ENCODE measurements at regions not wholly inside any gene's neighbourhood (a gene's known extent, or its start where the extent isn't known, plus 50 kb on each side); places are given as distances from the start of the nearest gene placed in this dataset.

- Histone ChIP-seq H3K9ac (ENCODE audit: low read length) (no peak overlapping the region), H3K4me3 (ENCODE audit: control extremely low read depth in 1 of 5, extremely low read depth in 1 of 5, insufficient read depth in 1 of 5, low read depth in 2 of 5, low read length in 4 of 5) (no peak overlapping the region), H3K4me1 (ENCODE audit: control insufficient read depth in 2 of 2, insufficient read depth in 2 of 2, low read length in 2 of 2) (no peaks in the 10 kb centered on the region), H3K27ac (ENCODE audit: low read length in 2 of 2) (no peak overlapping the region), H3K27me3 (replicated peaks in 1 of 4; ENCODE audit: control extremely low read depth in 1 of 4, control insufficient read depth in 3 of 4, insufficient read depth in 4 of 4, low read length in 3 of 4) (no peaks in the 10 kb centered on the region), H3K79me2 (ENCODE audit: control insufficient read depth, insufficient read depth, low read length) (no peaks in the 10 kb centered on the region), H2AFZ (ENCODE audit: insufficient read depth, low read depth, low read length, poor library complexity, severe bottlenecking) (no peak overlapping the region), H3K36me3 (replicated peaks in 1 of 2; ENCODE audit: control extremely low read depth in 1 of 2, control insufficient read depth in 1 of 2, extremely low read depth in 1 of 2, insufficient read depth in 2 of 2, low read length in 1 of 2) (no peaks in the 10 kb centered on the region), H3K4me2 (replicated peaks; ENCODE audit: low read depth, low read length, poor library complexity, severe bottlenecking) (no peak overlapping the region), H3K9me3 (ENCODE audit: control extremely low read depth in 1 of 3, control insufficient read depth in 2 of 3, insufficient read depth in 1 of 3, low read length in 2 of 3) (no peaks in the 10 kb centered on the region), H4K20me1 (ENCODE audit: control insufficient read depth, insufficient read depth, low read length, poor library complexity, severe bottlenecking) (no peaks in the 10 kb centered on the region)
- intact Hi-C loops (cut with micrococcal nuclease): no loop called here
- H3K9me3 Mint-ChIP-seq (ENCODE audit: insufficient read depth): no peaks in the 10 kb centered on the region
- ChIA-PET POLR2A (no interaction called here), CTCF (interaction anchor here (0.8 kb wide), 1 partner anchor 9 kb away, joined by 3 read pairs; no protein-coding TSS in a partner anchor)
- no peak overlapping the region for H3K27ac Mint-ChIP-seq
- no peak overlapping the region for H3K4me3 Mint-ChIP-seq
- WGBS (ENCODE audit: insufficient coverage): no CpG with 5 or more reads among the region's 4 CpGs
- no peak for ATAC-seq (ENCODE audit: low read depth)
- H3K27me3 Mint-ChIP-seq: no peaks in the 10 kb centered on the region
- no peak for TF ChIP-seq CTCF (IDR thresholded peaks at IDR 0.05)
- TF ChIP-seq EZH2 (IDR thresholded peaks at IDR 0.05; ENCODE audit: borderline replicate concordance, insufficient read depth, low read depth, low read length, poor library complexity, severe bottlenecking): no peak
- no peaks in the 10 kb centered on the region for H3K4me1 Mint-ChIP-seq
- DNase-seq: no peak
Measured at GRCh38 chr2:142687075-142687474, 190.4 kb upstream of the KYNU start.

GRCh38 chr2:142684667-142685066 is 192.8 kb upstream of the KYNU start:
- ATAC-seq (ENCODE audit: low read depth) (no peak), DNase-seq (no peak)
- ChIA-PET CTCF (interaction anchor here (0.8 to 5.5 kb wide), 3 partner anchors 295 to 305 kb away, joined by 3 to 29 read pairs (median 27); no protein-coding TSS in a partner anchor), POLR2A (no interaction called here)
- no peak overlapping the region for H2AFZ ChIP-seq (ENCODE audit: insufficient read depth, low read depth, low read length, poor library complexity, severe bottlenecking)
- H3K27me3 ChIP-seq (replicated peaks in 1 of 4; ENCODE audit: control extremely low read depth in 1 of 4, control insufficient read depth in 3 of 4, insufficient read depth in 4 of 4, low read length in 3 of 4): no peaks in the 10 kb centered on the region
- H3K9me3 Mint-ChIP-seq (ENCODE audit: insufficient read depth): no peaks in the 10 kb centered on the region
- H3K27me3 Mint-ChIP-seq: peaks cover 4% of the 10 kb centered on the region
- H3K4me2 ChIP-seq (replicated peaks; ENCODE audit: low read depth, low read length, poor library complexity, severe bottlenecking): no peak overlapping the region
- H3K27ac ChIP-seq (ENCODE audit: low read length in 2 of 2): no peak overlapping the region
- WGBS (ENCODE audit: insufficient coverage): 92% methylated on average over 2 of the region's 3 CpGs
- H3K4me1 Mint-ChIP-seq: no peaks in the 10 kb centered on the region
- no peak overlapping the region for H3K4me3 ChIP-seq (ENCODE audit: control extremely low read depth in 1 of 5, extremely low read depth in 1 of 5, insufficient read depth in 1 of 5, low read depth in 2 of 5, low read length in 4 of 5)
- H3K27ac Mint-ChIP-seq: no peak overlapping the region
- H3K4me1 ChIP-seq (ENCODE audit: control insufficient read depth in 2 of 2, insufficient read depth in 2 of 2, low read length in 2 of 2): no peaks in the 10 kb centered on the region
- no peaks in the 10 kb centered on the region for H3K36me3 ChIP-seq (replicated peaks in 1 of 2; ENCODE audit: control extremely low read depth in 1 of 2, control insufficient read depth in 1 of 2, extremely low read depth in 1 of 2, insufficient read depth in 2 of 2, low read length in 1 of 2)
- intact Hi-C loops (cut with micrococcal nuclease): no loop called here
- no peak overlapping the region for H3K9ac ChIP-seq (ENCODE audit: low read length)
- H3K4me3 Mint-ChIP-seq: no peak overlapping the region
- H3K79me2 ChIP-seq (ENCODE audit: control insufficient read depth, insufficient read depth, low read length): no peaks in the 10 kb centered on the region
- TF ChIP-seq EZH2 (IDR thresholded peaks at IDR 0.05; ENCODE audit: borderline replicate concordance, insufficient read depth, low read depth, low read length, poor library complexity, severe bottlenecking) (no peak), CTCF (IDR thresholded peaks at IDR 0.05) (no peak)
- H3K9me3 ChIP-seq (ENCODE audit: control extremely low read depth in 1 of 3, control insufficient read depth in 2 of 3, insufficient read depth in 1 of 3, low read length in 2 of 3): no peaks in the 10 kb centered on the region
- no peaks in the 10 kb centered on the region for H4K20me1 ChIP-seq (ENCODE audit: control insufficient read depth, insufficient read depth, low read length, poor library complexity, severe bottlenecking)

Data from B cell (primary cell).